Muscle of back (tissue), 3 donors: ENCODE measurements at regions not wholly inside any gene's neighbourhood (a gene's known extent, or its start where the extent isn't known, plus 50 kb on each side); places are given as distances from the start of the nearest gene placed in this dataset.

Experiments used
- DNase-seq, 3 donors: peaks; one replicate each; pipeline versions ENCODE4 v3.0.0 to v3.0.0-alpha.2; 2013

DNA sequence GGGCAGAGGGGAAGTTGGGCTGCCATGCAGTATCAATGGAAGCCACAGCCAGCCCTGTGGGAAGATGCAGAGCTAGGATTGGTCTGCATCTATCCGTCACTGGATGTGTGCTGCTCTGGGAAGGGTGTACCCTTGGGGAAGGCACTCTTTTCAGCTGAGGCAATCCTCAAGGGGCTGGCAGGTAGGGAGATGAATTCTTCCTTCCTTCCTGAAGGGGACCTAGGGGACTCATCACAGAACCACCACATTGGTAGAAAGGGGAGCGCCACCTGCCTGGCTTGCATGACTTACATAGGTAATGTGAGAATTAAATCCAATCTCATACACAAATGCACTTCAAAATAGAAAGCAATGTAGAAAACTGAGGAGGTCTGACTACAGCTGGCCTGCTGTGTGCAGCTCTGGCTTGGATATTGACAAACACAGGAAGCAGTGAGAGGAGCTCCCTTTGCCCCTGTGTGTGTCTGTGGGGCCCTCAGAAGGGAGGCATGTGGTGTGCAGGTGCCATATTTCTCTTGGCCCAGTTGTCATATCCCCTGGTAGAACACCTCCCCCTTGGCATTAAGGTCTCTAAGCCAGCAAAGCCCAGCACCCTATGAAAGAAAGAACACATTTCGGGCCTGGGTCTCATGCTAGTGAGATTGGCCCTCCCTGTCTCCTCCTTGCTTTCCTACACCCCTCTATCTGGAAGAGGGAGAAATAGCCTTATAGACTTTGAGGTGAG lies 260.3 kb upstream of the MOCS1 start:
- DNase-seq, result no peak

DNA sequence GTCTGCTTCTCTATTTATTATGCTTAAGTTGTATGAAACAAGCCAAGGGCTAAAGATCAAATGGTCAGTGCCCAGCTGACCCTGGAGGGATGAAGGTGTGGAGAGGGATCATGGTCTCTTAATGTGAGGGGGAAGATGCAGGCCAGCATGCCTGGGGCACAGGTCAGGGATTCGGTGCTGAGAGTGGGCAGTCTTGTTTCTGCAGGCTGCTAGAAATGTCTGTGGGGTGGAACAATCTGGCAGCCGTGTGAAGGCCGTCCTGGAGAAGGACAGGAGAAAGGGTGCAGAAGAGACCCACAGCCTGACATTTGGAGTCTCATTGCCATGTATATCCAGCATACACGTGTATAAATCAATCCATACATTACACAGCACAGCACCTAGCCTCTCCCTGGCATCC lies 258.3 kb upstream of the MOCS1 start:
- no peak for DNase-seq

DNA sequence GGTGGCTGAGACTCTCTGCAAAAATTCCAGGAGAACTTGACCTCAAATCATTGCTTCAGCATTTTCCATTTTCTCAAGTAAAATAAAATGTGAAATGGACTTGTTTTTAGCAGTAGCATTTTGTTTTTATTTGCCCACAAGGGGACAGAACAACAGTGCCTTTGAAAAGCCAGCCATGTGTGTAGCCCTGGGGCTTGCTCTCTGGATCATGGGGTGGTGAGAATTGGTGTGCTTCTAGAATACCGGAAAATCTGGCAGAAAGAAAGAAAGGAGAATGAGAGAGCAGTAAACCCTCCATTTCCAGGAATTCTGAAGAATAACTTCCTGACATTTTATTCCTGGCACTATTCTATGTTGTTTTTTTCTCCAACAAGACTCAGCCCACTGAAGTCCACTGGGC lies 254.7 kb upstream of the MOCS1 start:
- DNase-seq, result no peak

DNA sequence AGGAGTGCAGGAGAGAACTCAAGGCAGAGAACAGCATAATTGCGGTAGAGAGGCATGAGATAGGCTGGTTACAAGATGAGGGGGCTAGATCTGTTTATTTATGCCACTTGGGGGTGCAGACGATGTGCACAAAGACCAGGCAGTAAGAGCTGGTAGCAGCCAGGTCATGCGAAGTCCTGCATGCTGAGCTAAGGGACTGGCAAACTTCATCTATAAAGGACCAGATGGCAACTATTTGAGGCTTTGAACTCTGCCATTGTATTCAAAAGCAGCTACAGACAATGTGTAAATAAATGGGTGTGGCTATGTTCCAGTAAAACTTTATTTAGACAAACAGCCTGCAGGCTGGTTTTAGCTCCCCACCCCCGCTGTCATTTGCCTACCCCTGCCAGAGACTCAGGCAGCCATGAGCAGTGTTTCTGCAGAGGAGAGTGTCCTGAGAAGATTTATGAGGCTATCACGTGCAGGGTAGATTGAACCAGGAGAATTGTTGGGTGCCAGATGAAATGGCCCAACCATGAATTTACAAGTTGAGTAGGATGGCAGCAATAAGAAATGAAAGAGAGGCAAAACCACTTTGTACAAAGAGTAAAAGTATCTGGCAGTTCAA lies 253.4 kb upstream of the MOCS1 start:
- no peak for DNase-seq

DNA sequence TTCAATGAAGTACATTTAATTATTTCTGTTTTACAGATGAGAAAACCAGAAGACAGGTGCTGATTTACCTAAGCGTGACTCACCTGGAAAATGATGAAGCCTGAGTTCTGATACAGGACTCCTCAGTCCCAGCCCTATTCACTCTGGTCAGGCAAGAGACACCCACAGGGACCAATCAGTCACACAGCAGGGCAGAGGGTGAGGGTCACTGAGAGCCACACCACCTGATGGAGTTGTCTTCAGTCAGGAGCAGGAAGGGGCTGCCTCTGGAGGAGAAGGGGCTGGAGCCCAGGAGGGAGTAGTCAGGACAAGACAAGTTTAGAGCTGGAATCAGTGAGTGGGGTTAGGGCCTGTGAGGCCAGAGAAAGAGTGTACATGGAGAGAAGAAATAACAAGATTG lies 251.2 kb upstream of the MOCS1 start:
- no peak for DNase-seq

DNA sequence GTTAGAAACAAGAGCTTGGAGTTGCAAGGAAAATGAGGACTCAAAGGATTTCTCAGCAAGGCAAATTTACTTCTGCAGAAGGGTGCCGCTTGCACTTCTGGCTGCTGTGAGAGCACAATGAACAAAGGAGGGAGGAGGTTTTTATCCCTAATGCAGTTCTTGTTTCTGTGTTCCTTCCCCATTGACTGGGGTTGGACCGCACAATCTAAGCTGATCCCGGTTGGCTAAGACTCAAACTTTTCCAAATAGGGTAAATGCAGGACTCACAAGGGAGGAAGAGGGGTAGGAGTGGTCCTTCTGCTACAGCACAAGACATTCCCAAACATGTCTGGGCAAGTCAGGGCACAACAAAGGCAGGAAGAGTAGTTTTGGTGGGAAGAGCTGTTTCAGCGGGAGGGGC lies 249.6 kb upstream of the MOCS1 start:
- DNase-seq, result no peak

DNA sequence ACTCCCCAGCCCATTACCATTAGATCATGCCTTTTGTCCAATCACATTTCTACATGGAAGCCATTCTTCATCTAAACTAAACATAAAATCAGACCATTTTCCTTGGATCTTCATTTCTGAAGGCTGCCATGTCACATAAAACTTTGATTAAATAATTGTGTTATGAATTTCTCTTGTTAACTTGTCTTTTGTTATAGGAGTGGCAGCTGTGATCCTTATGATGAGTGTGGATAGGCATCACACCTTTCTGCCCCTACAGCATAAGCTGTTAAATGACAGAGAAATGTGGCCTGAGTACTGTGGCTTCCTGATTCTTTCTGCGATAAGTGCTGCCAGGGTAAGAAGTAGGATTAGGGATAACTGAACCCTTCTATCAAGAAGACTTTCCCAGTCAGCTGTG lies 247.1 kb upstream of the MOCS1 start:
- no peak for DNase-seq

DNA sequence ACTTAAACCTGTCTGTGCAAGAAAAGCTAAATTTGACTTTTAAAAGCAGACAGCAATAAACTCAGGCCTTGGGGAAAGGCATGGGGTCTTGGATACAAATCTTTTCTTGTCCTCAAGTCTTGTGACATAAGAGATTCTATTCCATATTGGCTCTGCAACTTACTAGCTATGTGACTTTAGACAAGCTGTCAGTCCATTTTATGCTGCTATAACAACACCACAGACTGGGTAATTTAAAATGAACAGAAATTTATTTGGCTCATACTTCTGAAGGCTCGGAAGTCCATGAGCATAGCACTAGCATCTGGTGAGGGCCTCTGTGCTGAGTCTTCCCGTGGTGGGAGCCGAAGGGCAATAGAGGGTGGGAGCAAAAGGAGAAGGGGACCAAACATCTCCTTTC lies 246.0 kb upstream of the MOCS1 start:
- DNase-seq, result no peak

DNA sequence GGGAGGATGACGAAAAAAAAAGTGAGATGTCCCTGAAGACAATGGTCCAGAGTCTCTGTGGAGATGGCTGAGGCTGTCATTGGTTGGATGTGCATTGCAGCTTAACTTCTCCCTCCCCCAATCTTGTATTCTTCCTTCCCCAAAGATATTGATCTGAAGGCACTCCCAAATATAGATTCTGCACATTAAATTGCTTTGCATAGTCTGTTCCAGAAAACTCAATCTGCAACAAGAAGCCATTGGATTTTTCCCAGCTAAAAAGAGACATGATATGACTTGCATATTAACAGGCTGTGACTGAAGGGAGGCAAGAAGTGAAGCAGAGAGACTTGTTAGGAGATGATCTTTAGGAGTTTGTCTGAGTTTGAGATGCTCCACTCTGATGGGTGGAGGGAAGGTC lies 245.2 kb upstream of the MOCS1 start:
- DNase-seq, result no peak

DNA sequence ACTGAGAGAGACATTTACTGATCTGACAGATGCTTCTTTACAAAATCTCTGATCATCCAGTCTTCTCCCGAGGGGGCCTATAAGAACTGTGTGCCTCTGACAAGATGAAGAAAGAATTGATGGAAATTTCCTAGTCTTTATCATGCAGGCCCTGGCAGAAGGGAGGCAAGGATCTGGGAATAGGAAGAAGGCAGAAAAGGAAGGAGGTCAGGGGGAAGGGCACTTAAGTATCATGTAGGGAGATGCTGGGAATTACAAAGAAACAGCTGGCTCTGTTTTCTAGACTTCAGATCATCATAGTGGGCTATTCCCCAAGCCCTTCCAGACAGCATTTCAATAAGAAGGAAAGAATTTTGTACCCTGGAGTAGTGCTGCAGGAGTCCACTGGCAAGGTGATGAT lies 243.3 kb upstream of the MOCS1 start:
- DNase-seq, result no peak

DNA sequence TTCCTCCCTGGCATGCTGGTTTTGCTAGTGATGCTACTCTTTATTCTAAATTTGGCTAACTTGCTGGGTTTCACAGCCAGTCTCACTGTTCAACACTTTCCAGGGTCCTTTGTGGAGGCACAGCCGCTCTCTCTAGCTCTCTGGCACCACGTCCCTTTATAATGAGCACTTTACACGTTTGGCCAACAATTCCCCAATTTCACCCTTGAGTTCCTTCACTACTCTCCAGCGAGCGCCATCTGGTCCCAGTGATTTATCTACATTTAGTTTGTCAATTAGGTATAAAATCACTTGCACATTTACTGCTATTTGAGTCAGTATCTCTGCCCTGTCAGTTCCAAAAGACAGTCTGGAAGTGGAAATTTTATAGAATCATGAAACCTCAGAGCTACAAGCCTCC lies 241.9 kb upstream of the MOCS1 start:
- DNase-seq, result no peak

DNA sequence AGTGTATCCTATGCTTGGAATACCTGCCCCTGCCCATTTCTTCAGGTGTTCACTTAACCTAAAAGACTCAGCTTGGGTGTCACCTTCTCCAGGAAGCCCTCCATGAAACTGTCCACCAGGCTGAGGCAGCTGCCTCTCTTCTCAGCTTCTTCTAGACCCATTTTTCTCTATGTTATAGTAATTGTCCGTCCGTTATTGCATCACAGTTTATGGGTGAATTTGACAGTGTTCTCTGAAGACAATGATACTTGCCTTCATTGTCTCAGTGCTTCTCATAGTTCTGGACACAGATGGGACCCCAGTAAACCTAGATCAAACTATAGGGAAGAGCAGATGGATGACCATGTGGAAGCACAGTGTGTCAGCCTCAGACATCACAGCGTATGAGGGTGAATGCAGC lies 238.0 kb upstream of the MOCS1 start:
- no peak for DNase-seq

DNA sequence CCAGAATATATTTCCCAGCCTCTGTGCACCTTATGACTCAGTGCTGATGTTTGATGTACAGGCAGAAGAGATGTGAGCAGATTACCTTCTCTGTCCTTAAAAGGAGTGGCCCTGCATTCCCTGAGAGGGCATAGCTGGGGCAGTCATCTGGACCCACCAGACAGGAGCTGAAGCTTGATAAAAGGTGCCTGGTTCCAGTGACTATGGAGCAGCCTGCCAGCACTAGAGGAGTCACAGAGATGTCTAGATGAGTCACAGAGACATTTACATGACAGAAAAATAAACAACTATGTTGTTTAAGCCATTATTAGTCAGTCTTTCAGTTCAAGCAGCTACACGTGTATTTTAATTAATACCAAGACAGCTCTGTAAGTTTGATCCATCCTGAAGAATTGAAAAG lies 237.1 kb upstream of the MOCS1 start:
- DNase-seq, result no peak

DNA sequence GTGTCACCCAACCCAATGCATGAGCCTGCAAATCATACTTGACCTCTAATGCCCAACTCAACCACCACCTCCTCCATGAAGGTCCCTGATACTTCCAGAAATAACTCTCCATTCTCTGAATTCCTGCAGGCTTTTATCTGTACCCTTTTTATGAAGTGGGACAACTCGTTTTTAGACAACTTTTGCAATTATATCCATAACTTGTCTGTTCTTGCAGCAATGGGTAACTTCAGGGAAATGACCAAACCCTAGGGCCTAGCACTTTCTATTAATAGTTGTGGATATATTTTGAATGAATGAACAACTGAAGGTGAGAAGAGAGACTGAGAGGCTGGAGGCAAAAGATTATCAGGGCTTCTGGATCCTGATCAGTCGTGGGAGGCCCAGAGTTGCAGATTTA lies 236.6 kb upstream of the MOCS1 start:
- no peak for DNase-seq

DNA sequence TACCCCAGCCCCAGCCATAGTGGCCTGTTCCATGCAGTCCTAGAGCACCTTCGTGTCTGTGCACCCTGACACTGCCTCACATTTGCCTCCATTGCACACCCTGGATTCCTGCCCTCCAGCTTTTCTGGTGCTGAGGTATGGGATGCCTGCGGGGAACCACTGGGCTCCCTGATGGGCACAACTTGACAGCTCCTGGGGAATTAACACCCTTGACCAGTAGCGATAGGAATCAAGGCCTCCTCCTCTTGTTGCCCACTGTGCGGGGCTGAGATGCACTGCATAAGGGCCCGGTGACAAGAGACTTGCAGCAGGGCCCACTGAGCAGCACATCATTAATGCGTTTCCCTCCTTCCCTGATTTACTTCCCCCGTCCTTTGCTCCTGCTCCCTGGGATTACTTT lies 235.6 kb upstream of the MOCS1 start:
- DNase-seq, result no peak

DNA sequence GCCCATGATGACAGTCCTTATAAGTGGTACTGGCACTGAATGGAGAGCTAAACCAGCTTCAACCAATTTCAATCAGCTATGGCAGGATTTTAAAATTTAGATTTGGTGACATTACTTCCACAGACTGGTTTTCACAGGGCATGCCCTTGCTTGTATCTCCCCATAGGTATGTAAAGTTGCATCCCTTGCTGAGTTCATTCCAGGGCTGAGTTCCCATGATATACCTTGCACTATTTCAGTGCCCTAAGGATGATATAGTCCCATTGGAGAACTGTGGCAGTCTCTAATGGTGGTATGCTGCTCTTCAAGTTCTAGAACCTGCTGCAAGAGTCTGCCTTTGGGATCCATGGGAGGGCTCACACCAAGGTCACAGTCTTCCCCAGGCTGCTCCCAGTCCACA lies 232.7 kb upstream of the MOCS1 start:
- no peak for DNase-seq

DNA sequence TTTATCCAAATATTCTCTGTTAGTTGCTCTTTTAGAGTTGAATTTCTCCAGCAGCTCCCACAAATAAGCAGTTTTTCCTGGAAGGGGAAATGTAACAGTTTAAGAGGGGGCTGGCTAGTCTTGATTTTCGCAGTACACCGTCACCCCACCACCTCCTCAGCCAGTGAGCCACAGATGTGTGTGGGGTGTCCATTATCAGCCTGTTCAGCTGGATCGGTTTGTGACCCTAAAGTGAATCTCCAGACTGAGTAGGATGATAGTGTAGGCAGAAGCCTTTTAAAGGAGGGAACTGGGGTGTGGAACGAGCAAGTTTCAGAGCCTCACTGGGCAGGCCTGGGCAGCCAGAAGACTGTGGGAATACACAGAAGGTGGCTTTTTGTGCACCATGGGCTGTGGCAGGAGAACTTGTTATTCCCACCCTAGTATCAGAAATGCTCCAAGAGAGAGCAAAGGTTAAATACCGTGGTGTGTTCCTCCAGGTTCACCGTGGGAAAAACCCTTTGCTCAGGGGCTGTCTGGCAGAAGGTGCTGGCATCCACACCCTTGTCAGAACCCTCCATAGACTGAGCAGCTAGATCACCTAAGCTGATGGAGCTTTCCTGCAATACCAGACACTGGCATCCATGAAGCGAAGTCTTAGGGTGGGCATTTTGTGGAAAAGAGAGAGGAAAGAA lies 230.9 kb upstream of the MOCS1 start:
- no peak for DNase-seq

DNA sequence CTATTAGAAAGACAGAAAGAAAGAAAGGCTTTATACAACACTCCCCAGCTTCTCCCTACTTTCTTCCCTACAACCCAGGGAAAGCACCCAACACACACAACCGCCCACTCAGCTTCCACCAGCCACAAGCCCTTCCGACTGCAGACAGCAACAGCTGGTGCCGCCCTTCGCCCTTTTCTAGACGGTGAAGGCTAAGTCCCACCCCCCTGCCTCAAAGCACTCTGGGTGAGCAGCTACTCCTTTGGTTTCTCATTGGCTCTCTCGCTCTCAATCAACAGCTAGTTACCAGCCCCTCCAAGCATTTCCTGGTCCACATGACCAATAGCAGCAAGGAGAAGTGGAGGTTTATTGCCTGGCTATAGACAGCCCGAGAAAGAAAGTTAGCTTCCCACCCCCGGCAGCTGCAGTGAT lies 230.1 kb upstream of the MOCS1 start:
- DNase-seq, result peak in 2 of 3 donors; percentile 0 to 15

DNA sequence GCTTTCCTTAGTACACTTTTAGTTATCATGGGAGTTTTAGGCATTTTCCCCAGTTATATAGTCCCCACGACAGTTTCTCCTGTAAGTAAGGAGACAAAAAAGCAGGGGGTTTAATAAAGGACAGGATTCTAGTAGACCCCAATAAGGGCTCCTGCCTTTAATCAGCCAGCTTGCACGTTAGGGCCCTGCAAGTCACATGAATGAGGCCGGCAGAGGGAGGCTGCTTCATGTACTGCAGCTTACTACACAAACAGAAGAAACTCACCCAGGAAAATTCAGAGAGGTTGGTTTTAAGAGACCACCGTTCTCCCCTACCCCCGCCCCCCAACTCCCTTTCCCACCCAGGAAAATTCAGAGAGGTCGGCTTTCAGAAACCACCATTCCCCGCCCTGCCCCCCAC lies 229.7 kb upstream of the MOCS1 start:
- no peak for DNase-seq

DNA sequence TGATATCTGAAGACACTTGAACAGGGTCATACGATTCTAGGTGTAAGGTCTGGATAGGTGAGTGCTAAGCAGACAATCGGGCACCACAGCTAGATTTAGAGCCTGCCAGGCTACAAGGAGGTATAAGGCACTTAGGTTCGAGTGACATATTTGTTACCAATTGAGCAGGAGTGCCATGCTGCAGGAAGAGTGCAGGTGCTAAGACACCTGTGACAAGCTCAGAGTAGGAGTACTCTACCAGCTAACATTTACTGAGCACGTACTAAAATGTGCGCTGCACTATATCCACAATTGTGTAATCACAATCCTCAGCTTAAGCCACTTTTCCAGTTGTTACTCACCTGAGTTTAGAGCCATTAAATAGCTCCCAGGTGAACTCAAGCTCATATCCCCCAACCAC lies 227.8 kb upstream of the MOCS1 start:
- DNase-seq, result no peak

DNA sequence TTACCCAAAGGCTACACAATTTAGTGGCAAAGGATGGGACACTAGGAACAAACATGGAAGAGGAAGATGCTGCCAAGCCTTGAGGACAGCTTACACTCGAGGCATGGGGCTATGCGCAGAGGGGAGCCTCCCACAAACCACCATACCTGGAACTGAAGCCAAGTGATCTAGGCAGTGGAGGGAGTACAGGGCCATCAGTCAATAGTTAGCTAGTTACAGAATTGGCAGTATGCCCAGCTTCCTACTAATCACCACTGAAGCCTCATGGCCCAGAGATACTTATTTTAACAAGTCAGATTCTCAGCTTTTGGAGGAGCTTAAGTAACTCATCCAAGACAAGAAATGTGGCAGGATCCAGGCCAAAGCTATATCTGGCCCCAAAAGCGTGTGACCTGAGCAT lies 226.6 kb upstream of the MOCS1 start:
- no peak for DNase-seq

DNA sequence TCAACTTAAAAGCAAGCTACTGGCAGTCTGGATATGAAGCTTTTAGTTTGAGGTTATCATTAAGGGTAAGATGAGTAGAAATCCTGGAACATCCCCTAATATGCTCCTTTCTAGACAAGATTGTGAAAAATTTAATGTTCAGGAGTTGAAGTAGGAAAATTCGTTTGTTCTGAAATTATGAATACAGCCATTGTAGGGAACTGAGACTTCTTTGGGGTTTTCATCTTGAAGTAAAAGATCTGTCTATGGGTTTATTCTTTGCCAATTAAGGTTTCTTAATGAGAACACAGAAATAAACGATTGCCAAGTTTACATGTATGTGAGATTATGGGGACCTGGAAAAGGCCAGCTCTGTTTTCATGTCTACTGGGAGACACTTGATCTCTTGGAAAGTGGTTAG lies 225.6 kb upstream of the MOCS1 start:
- no peak for DNase-seq

DNA sequence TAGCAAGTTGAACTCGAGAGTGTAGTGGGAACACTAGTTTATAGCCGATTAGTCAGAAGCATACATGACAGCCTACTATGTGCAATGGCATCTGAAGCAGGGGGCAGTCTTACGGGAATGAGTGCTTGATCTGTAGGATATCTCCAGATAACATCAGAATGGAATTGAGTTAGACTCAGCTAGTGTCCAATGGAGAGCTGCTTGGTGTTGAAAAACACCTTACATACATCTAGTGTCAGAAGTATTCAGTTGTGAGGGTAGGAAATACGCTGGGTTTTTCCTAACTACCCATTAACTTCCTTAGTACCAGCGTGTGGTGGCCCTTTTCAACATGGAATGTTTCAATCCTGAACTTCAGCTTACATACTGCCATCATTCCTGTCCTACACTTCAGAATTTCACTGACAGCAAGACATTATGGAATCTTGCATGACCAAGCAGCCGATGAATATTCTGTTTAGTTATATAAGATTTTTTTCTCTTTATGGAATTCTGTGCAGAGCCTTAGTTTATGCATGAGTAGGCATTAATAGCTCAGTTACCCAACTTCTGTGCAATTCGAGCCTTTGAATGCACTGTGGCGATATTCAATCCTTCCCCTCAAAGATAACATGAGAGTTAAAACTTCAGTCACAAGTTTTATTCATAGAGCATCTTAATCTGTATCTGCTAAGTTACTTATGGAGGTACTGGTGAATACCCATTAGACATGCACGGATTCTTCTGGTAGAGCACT lies 218.6 kb upstream of the MOCS1 start:
- DNase-seq, result no peak
